GM23338 (cell line): ENCODE measurements at regions not wholly inside any gene's neighbourhood (a gene's known extent, or its start where the extent isn't known, plus 50 kb on each side); places are given as distances from the start of the nearest gene placed in this dataset.

Source experiments
- CREB1 ChIP-seq: fragments of 250-450 bp; sonication (Bioruptor Pico); IDR thresholded peaks from 2 replicates; pipeline ENCODE4 v1.5.0; 2020; ENCODE audit warnings: low read depth, mild to moderate bottlenecking, moderate library complexity
- CTCF ChIP-seq, 2 experiments: fragments of 200-600 bp in 1 of 2; sonication (generic) in 1 of 2; conservative IDR thresholded peaks; 2 replicates each; pipeline versions ENCODE4 v1.5.1 to v1.6.1; 2016 to 2017; ENCODE audit warnings: antibody characterized with exemption in 2 of 2, low read depth in 2 of 2, mild to moderate bottlenecking in 2 of 2, moderate library complexity in 1 of 2
- ETS1 ChIP-seq: IDR thresholded peaks from 2 replicates; pipeline ENCODE4 v1.6.1; 2016; ENCODE audit warnings: antibody characterized with exemption
- EZH2 ChIP-seq: fragments of 200-600 bp; sonication (generic); IDR thresholded peaks from one replicate; pipeline ENCODE4 v1.8.0; 2017; ENCODE audit warnings: antibody characterized with exemption, mild to moderate bottlenecking, low read depth; ENCODE audit not compliant: unreplicated experiment
- EZH2phosphoT487 ChIP-seq: fragments of 200-600 bp; sonication (generic); IDR thresholded peaks from one replicate; pipeline ENCODE4 v1.8.1; 2018; ENCODE audit warnings: antibody characterized with exemption; ENCODE audit not compliant: unreplicated experiment
- JUNB ChIP-seq: IDR thresholded peaks from one replicate; pipeline ENCODE4 v1.6.1; 2016; ENCODE audit warnings: antibody characterized with exemption; ENCODE audit not compliant: unreplicated experiment
- NANOG ChIP-seq: IDR thresholded peaks from 2 replicates; pipeline ENCODE4 v1.6.1; 2016; ENCODE audit warnings: antibody characterized with exemption, borderline replicate concordance
- POLR2AphosphoS5 ChIP-seq: IDR thresholded peaks from 2 replicates; pipeline ENCODE4 v1.6.1; 2016; ENCODE audit warnings: antibody characterized with exemption, low read depth
- REST ChIP-seq: IDR thresholded peaks from one replicate; pipeline ENCODE4 v1.6.1; 2018; ENCODE audit warnings: antibody characterized with exemption; ENCODE audit not compliant: unreplicated experiment
- STAT1 ChIP-seq: IDR thresholded peaks from one replicate; pipeline ENCODE4 v1.6.1; 2016; ENCODE audit warnings: antibody characterized with exemption; ENCODE audit not compliant: unreplicated experiment
- ZNF331 ChIP-seq: fragments of 250-450 bp; sonication (Bioruptor Pico); IDR thresholded peaks from 2 replicates; pipeline ENCODE4 v1.5.0; 2020; ENCODE audit warnings: low read depth, mild to moderate bottlenecking, moderate library complexity
- ZNF462 ChIP-seq: fragments of 250-450 bp; sonication (Bioruptor Pico); IDR thresholded peaks from 2 replicates; pipeline ENCODE4 v1.5.0; 2020; ENCODE audit warnings: mild to moderate bottlenecking, moderate library complexity

- TF ChIP-seq CTCF (conservative IDR thresholded peaks at IDR 0.05; ENCODE audit: low read depth in 2 of 2) = no peak
- no peak for TF ChIP-seq CREB1
- TF ChIP-seq REST = no peak
- no peak for TF ChIP-seq EZH2phosphoT487
- TF ChIP-seq POLR2AphosphoS5 = no peak
- no peak for TF ChIP-seq ZNF331 (CRISPR knock-in tag)
- TF ChIP-seq EZH2 = no peak
- TF ChIP-seq JUNB = no peak
- TF ChIP-seq ZNF462 (CRISPR knock-in tag) = no peak
- TF ChIP-seq ETS1 = no peak
- TF ChIP-seq STAT1 = no peak
- TF ChIP-seq NANOG = no peak
These were observed 754.8 kb downstream of the QKI start for GRCh38 chr6:164169355-164169754.
